ENCODE measurements at regions not wholly inside any gene's neighbourhood (a gene's known extent, or its start where the extent isn't known, plus 50 kb on each side); places are given as distances from the start of the nearest gene placed in this dataset.

DNA sequence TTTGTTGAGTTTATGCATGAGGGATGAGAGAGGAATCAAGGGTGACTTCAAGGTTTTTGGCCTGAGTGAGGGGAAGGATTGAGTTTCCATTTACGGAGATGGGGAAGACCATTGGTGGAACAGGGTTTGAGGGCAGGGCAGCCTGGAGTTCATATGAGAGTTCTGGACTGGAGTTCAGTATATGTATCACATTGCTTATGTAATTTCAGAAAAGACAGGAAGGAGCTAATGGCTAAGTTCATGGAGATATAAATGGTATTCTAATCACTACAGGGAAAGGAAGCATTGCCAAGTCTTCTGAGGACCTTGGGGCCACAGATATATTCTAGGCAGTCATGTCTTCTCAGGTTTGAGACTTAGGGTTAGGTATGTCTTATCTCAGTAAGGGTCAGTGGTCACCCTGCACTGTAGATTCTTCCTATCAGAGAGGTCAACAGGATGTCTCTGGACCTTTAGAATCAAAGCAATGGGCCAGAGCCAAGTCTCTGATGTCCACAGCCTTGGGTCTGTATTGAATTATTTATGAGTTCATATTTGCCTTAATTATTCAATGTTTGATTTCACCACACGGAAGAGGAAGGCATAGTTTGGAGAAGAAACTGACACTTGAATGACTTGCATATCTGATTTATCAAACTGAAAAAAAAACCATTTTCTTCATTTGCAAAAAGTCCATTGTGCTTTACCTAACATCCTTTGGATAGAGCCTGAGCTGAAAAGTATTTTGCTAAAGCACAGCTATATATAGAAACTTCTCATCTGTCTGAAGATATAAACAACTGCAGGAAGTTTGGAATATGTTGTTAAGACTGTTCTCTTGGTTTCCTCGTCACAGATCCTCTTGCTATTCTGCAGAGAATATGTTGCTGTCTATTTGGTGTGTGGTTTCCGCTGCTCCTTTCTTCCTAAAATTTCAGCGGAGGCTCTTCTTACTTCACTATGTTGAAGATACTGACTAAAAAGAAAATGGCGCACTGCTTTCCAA is 139.5 kb downstream of the PDGFRA start:
- H3K36me3 ChIP-seq: no peaks in the 10 kb centered on the region
- peaks cover 0 to 33% (median 3%) of the 10 kb centered on the region in 3 donors for H3K4me1 ChIP-seq
- ATAC-seq: no peak
- no peak for TF ChIP-seq EP300 (IDR thresholded peaks at IDR 0.05)
- H3K4me3 ChIP-seq: no peak overlapping the region
- peak overlapping the region in 3 of 4 donors; percentile 15 to 40 (median 34) for H3K27ac ChIP-seq
- H3K9me3 ChIP-seq: no peaks in the 10 kb centered on the region
- no peaks in the 10 kb centered on the region for H3K27me3 ChIP-seq
- 29 to 30% methylated on average over 6 of the region's 6 CpGs for WGBS, 2 donors (ENCODE audit: low coverage in 1 of 2)

DNA sequence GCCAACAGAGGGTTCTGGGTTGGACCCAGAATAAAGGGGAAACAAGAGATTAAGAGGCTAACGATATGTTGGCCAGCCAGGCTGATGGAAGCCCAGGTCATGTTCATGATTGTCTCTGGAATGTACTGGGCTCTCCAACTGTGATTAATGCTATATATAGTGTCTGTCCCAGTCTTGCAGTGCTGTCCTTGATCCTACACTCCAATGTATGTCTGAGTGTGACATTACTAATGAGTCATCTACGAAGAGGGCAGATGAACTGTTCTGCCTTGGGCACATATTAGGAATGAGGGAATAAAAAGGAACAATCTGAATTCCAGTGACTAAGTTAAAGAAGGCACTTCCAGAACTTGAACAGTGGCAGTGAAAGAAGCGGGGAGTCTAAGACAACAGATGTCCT is 142.1 kb downstream of the PDGFRA start:
- Histone ChIP-seq H3K4me1 (peaks cover 0 to 33% (median 3%) of the 10 kb centered on the region in 3 donors), H3K36me3 (no peaks in the 10 kb centered on the region), H3K27ac (no peak overlapping the region), H3K9me3 (no peaks in the 10 kb centered on the region), H3K27me3 (no peaks in the 10 kb centered on the region), H3K4me3 (no peak overlapping the region)
- 60 to 67% methylated on average over 3 of the region's 3 CpGs for WGBS, 2 donors (ENCODE audit: low coverage in 1 of 2)
- TF ChIP-seq POLR2AphosphoS5 (IDR thresholded peaks at IDR 0.05) (no peak), EP300 (IDR thresholded peaks at IDR 0.05) (no peak)
- TF ChIP-seq, protein P1, sequence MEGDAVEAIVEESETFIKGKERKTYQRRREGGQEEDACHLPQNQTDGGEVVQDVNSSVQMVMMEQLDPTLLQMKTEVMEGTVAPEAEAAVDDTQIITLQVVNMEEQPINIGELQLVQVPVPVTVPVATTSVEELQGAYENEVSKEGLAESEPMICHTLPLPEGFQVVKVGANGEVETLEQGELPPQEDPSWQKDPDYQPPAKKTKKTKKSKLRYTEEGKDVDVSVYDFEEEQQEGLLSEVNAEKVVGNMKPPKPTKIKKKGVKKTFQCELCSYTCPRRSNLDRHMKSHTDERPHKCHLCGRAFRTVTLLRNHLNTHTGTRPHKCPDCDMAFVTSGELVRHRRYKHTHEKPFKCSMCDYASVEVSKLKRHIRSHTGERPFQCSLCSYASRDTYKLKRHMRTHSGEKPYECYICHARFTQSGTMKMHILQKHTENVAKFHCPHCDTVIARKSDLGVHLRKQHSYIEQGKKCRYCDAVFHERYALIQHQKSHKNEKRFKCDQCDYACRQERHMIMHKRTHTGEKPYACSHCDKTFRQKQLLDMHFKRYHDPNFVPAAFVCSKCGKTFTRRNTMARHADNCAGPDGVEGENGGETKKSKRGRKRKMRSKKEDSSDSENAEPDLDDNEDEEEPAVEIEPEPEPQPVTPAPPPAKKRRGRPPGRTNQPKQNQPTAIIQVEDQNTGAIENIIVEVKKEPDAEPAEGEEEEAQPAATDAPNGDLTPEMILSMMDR (IDR thresholded peaks at IDR 0.05): no peak
- no peak for ATAC-seq

GRCh38 chr4:54372951-54373350 is 143.9 kb downstream of the PDGFRA start:
- Histone ChIP-seq H3K9me3 (no peaks in the 10 kb centered on the region), H3K36me3 (no peaks in the 10 kb centered on the region), H3K27me3 (no peaks in the 10 kb centered on the region), H3K4me1 (peaks cover 0 to 18% (median 3%) of the 10 kb centered on the region in 3 donors), H3K4me3 (no peak overlapping the region), H3K27ac (no peak overlapping the region)
- WGBS, 2 donors (ENCODE audit: low coverage in 1 of 2): 88 to 95% methylated on average over 1 to 2 of the region's 2 CpGs
- no peak for ATAC-seq
- TF ChIP-seq, protein P1 (IDR thresholded peaks at IDR 0.05): no peak
- TF ChIP-seq POLR2AphosphoS5 (IDR thresholded peaks at IDR 0.05) (no peak), EP300 (IDR thresholded peaks at IDR 0.05) (no peak), POLR2A (IDR thresholded peaks at IDR 0.05) (no peak)

GRCh38 chr4:54373718-54374210 is 144.7 kb downstream of the PDGFRA start:
- TF ChIP-seq, protein P1 (IDR thresholded peaks at IDR 0.05): no peak
- TF ChIP-seq POLR2AphosphoS5 (IDR thresholded peaks at IDR 0.05) (no peak), EP300 (IDR thresholded peaks at IDR 0.05) (no peak), POLR2A (IDR thresholded peaks at IDR 0.05) (no peak)
- Histone ChIP-seq H3K4me1 (peaks cover 0 to 10% (median 3%) of the 10 kb centered on the region in 3 donors), H3K4me3 (no peak overlapping the region), H3K36me3 (no peaks in the 10 kb centered on the region), H3K27me3 (no peaks in the 10 kb centered on the region), H3K27ac (no peak overlapping the region), H3K9me3 (peaks cover 0 to 2% (median 0%) of the 10 kb centered on the region in 3 donors)
- ATAC-seq: no peak
- WGBS, 2 donors (ENCODE audit: low coverage in 1 of 2): 83 to 87% methylated on average over 4 of the region's 4 CpGs

- WGBS, 2 donors (ENCODE audit: low coverage in 1 of 2): 93 to 100% methylated on average over 1 of the region's 1 CpG
- H3K36me3 ChIP-seq: no peaks in the 10 kb centered on the region
- ATAC-seq: no peak
- peaks cover 0 to 3% (median 0%) of the 10 kb centered on the region in 3 donors for H3K9me3 ChIP-seq
- TF ChIP-seq, protein P1 (IDR thresholded peaks at IDR 0.05): no peak
- no peak for TF ChIP-seq POLR2AphosphoS5 (IDR thresholded peaks at IDR 0.05)
- TF ChIP-seq EP300 (IDR thresholded peaks at IDR 0.05): no peak
- no peak for TF ChIP-seq POLR2A (IDR thresholded peaks at IDR 0.05)
- H3K4me1 ChIP-seq: no peaks in the 10 kb centered on the region
- H3K27ac ChIP-seq: no peak overlapping the region
- no peak overlapping the region for H3K4me3 ChIP-seq
- no peaks in the 10 kb centered on the region for H3K27me3 ChIP-seq
These were observed 149.4 kb downstream of the PDGFRA start for GRCh38 chr4:54378461-54378860.
